Tibial artery (tissue), 4 donors: ENCODE measurements at regions not wholly inside any gene's neighbourhood (a gene's known extent, or its start where the extent isn't known, plus 50 kb on each side); places are given as distances from the start of the nearest gene placed in this dataset.

ENCODE experiments used
- DNase-seq, 2 donors: peaks; one replicate each; pipeline ENCODE4 v3.0.0-alpha.2; 2019
- H3K27ac ChIP-seq, 2 donors: fragments of 200-600 bp; sonication (generic) in 1 of 2; 1 replicate in 1 of 2; 2 replicates in 1 of 2; pipeline ENCODE4 v1.5.1; 2018 to 2019; ENCODE audit warnings: mild to moderate bottlenecking in 1 of 2
- H3K27me3 ChIP-seq, 2 donors: fragments of 200-600 bp; sonication (generic) in 1 of 2; one replicate each; pipeline versions ENCODE4 v1.5.1 to v1.6.0; 2016 to 2019
- H3K36me3 ChIP-seq, 3 donors: fragments of 200-600 bp; sonication (generic) in 2 of 3; one replicate each; pipeline ENCODE4 v1.5.1; 2016 to 2019; ENCODE audit warnings: mild to moderate bottlenecking in 2 of 3
- H3K4me1 ChIP-seq, 4 donors: fragments of 200-600 bp; sonication (generic) in 2 of 4; 1 replicate in 3 of 4; 2 replicates in 1 of 4; pipeline ENCODE4 v1.5.1; 2016 to 2019
- H3K4me3 ChIP-seq, 2 donors: fragments of 200-600 bp; sonication (generic) in 1 of 2; 1 replicate in 1 of 2; 2 replicates in 1 of 2; pipeline ENCODE4 v1.5.1; 2018 to 2019; ENCODE audit warnings: mild to moderate bottlenecking in 2 of 2
- H3K9me3 ChIP-seq, 3 donors: fragments of 200-600 bp; sonication (generic) in 1 of 3; one replicate each; pipeline ENCODE4 v1.5.1; 2016 to 2019
- CTCF ChIP-seq, 2 experiments: fragments of 200-600 bp in 1 of 2; fragments of 450-650 bp in 1 of 2; IDR thresholded peaks; one replicate each; pipeline ENCODE4 v1.5.1; 2017 to 2019; ENCODE audit warnings: antibody characterized with exemption in 2 of 2, mild to moderate bottlenecking in 1 of 2, moderate library complexity in 1 of 2
- intact Hi-C: fragments of 100-400 bp; cut with DNase I; formaldehyde crosslinking; loops from one replicate; pipeline ENCODE4 v1.15.0; 2023; ENCODE audit warnings: low total_unique reads

GRCh38 chr12:115362339-115362976 lies 678.5 kb upstream of the TBX3 start:
- Histone ChIP-seq H3K9me3 (no peaks in the 10 kb centered on the region), H3K27ac (no peak overlapping the region), H3K27me3 (no peaks in the 10 kb centered on the region), H3K4me3 (no peak overlapping the region), H3K36me3 (no peaks in the 10 kb centered on the region), H3K4me1 (peaks cover 0 to 3% (median 0%) of the 10 kb centered on the region in 4 donors)
- no peak for TF ChIP-seq CTCF (IDR thresholded peaks at IDR 0.05)
- no peak for DNase-seq
- intact Hi-C loops: no loop called here

- H3K27ac ChIP-seq: no peak overlapping the region
- peaks cover 0 to 11% (median 6%) of the 10 kb centered on the region in 4 donors for H3K4me1 ChIP-seq
- DNase-seq: no peak
- no peak overlapping the region for H3K4me3 ChIP-seq
- no peaks in the 10 kb centered on the region for H3K27me3 ChIP-seq
- no peak for TF ChIP-seq CTCF (IDR thresholded peaks at IDR 0.05)
- intact Hi-C loops: no loop called here
- no peaks in the 10 kb centered on the region for H3K36me3 ChIP-seq
- H3K9me3 ChIP-seq: no peaks in the 10 kb centered on the region
These were observed 673.7 kb upstream of the TBX3 start for GRCh38 chr12:115357681-115358080.

GRCh38 chr12:115355301-115355700 lies 671.3 kb upstream of the TBX3 start:
- Histone ChIP-seq H3K27me3 (no peaks in the 10 kb centered on the region), H3K4me1 (peaks cover 0 to 11% (median 6%) of the 10 kb centered on the region in 4 donors), H3K9me3 (no peaks in the 10 kb centered on the region), H3K36me3 (no peaks in the 10 kb centered on the region), H3K27ac (no peak overlapping the region), H3K4me3 (no peak overlapping the region)
- TF ChIP-seq CTCF (IDR thresholded peaks at IDR 0.05): no peak
- intact Hi-C loops: no loop called here
- DNase-seq: no peak

GRCh38 chr12:115354007-115354890 lies 670.3 kb upstream of the TBX3 start:
- intact Hi-C loops: no loop called here
- no peak for TF ChIP-seq CTCF (IDR thresholded peaks at IDR 0.05)
- H3K4me1 ChIP-seq: peaks cover 0 to 11% (median 6%) of the 10 kb centered on the region in 4 donors
- peak overlapping the region; percentile 70 to 77 for H3K27ac ChIP-seq
- DNase-seq: peak; percentile 88 to 89
- H3K4me3 ChIP-seq: peak overlapping the region; percentile 41 to 49
- no peaks in the 10 kb centered on the region for H3K9me3 ChIP-seq
- H3K36me3 ChIP-seq: no peaks in the 10 kb centered on the region
- no peaks in the 10 kb centered on the region for H3K27me3 ChIP-seq

GRCh38 chr12:115353467-115353866 lies 669.5 kb upstream of the TBX3 start:
- no peak for TF ChIP-seq CTCF (IDR thresholded peaks at IDR 0.05)
- H3K27ac ChIP-seq: peak overlapping the region; percentile 70 to 77
- intact Hi-C loops: no loop called here

More at GRCh38 chr12:115353467-115353866, 669.5 kb upstream of the TBX3 start:
- H3K4me3 ChIP-seq: no peak overlapping the region
- DNase-seq: no peak
- no peaks in the 10 kb centered on the region for H3K36me3 ChIP-seq
- H3K4me1 ChIP-seq: peaks cover 0 to 11% (median 6%) of the 10 kb centered on the region in 4 donors
- no peaks in the 10 kb centered on the region for H3K9me3 ChIP-seq
- no peaks in the 10 kb centered on the region for H3K27me3 ChIP-seq
